ACC112 (cell line): ENCODE measurements at regions not wholly inside any gene's neighbourhood (a gene's known extent, or its start where the extent isn't known, plus 50 kb on each side); places are given as distances from the start of the nearest gene placed in this dataset.

Experiments
- H2AFZ ChIP-seq: fragments of 200-600 bp; sonication (generic); one replicate; pipeline ENCODE4 v1.6.0; 2017; ENCODE audit warnings: antibody characterized with exemption, low read length; ENCODE audit not compliant: unreplicated experiment
- H3K27ac ChIP-seq: fragments of 200-600 bp; sonication (generic); 2 replicates; pipeline ENCODE4 v1.5.1; 2014; ENCODE audit warnings: low read depth, mild to moderate bottlenecking, antibody characterized with exemption, low read length, moderate library complexity
- H3K27me3 ChIP-seq: fragments of 200-600 bp; sonication (generic); 2 replicates; pipeline ENCODE4 v1.6.1; 2014; ENCODE audit warnings: mild to moderate bottlenecking, antibody characterized with exemption, low read length, moderate library complexity, mixed read lengths; ENCODE audit not compliant: insufficient read depth
- H3K36me3 ChIP-seq: fragments of 200-600 bp; sonication (generic); 2 replicates; pipeline ENCODE4 v1.6.1; 2016; ENCODE audit warnings: mild to moderate bottlenecking, antibody characterized with exemption, low read length, moderate library complexity, mixed read lengths; ENCODE audit not compliant: insufficient read depth
- H3K4me1 ChIP-seq: fragments of 200-600 bp; sonication (generic); one replicate; pipeline ENCODE4 v1.6.1; 2016; ENCODE audit warnings: low read length, mixed read lengths; ENCODE audit not compliant: insufficient read depth, unreplicated experiment, control insufficient read depth
- H3K4me3 ChIP-seq: fragments of 200-600 bp; sonication (generic); 2 replicates; pipeline ENCODE4 v1.5.1; 2014; ENCODE audit warnings: mild to moderate bottlenecking, low read depth, low read length
- H3K79me2 ChIP-seq: fragments of 200-600 bp; sonication (generic); one replicate; pipeline ENCODE4 v1.6.0; 2016; ENCODE audit warnings: low read length; ENCODE audit not compliant: control insufficient read depth, unreplicated experiment, insufficient read depth

DNA sequence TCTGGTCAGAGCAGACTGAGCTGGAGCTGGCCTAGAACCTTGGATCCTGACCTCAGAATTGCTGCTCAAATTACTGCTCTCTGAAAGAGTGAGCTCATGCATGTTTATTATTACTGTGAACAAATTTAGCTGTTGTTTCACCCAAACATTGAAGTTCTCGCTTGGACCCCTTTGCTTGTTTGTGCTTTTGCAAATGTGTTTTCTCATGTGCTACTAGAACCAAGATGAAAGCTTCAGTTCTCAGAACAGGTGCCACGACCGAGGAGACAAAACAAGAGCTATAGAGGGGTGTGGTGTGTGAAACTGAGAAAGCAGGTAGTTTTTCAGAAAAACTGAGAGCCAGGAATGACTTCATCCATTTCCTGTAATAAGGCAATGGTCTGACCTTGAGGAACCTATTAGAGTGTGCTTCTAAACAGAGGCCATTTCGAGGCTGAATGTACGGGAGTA is 50.0 kb upstream of the ESR1 start:
- no peaks in the 10 kb centered on the region for H3K79me2 ChIP-seq
- H3K27me3 ChIP-seq = no peaks in the 10 kb centered on the region
- no peak overlapping the region for H2AFZ ChIP-seq
- H3K4me1 ChIP-seq = no peaks in the 10 kb centered on the region
- no peak overlapping the region for H3K4me3 ChIP-seq
- no peaks in the 10 kb centered on the region for H3K36me3 ChIP-seq
- H3K27ac ChIP-seq = no peak overlapping the region
